T-helper 17 cell (primary cell): ENCODE measurements at regions not wholly inside any gene's neighbourhood (a gene's known extent, or its start where the extent isn't known, plus 50 kb on each side); places are given as distances from the start of the nearest gene placed in this dataset.
A peak's percentile ranks its signal among the peaks of the same experiment; 100 is the strongest.

Experiments used
- ATAC-seq: fragments of 150-1000 bp; cut with Tn5 transposase; 2 replicates; pipeline ENCODE4 v1.10.0; 2021; ENCODE audit warnings: mild to moderate bottlenecking, moderate library complexity
- DNase-seq, 3 donors: peaks; one replicate each; pipeline versions ENCODE4 v3.0.0 to v3.0.0-alpha.2; 2020 to 2021
- H3K9me3 ChIP-seq: one replicate; pipeline ENCODE4 v1.7.0; 2013; ENCODE audit warnings: low read length, mild to moderate bottlenecking; ENCODE audit not compliant: control insufficient read depth, poor library complexity, severe bottlenecking
- H3K27ac Mint-ChIP-seq: one replicate; pipeline ENCODE4 v1.8.0; 2022; ENCODE audit warnings: mild to moderate bottlenecking, moderate library complexity, mixed read lengths
- H3K27me3 Mint-ChIP-seq: one replicate; pipeline ENCODE4 v1.8.0; 2022; ENCODE audit warnings: mixed read lengths
- H3K36me3 Mint-ChIP-seq: one replicate; pipeline ENCODE4 v1.8.0; 2022; ENCODE audit warnings: low read depth, mixed read lengths
- H3K4me1 Mint-ChIP-seq: one replicate; pipeline ENCODE4 v1.8.0; 2022; ENCODE audit warnings: mild to moderate bottlenecking, mixed read lengths
- H3K4me3 Mint-ChIP-seq: one replicate; pipeline ENCODE4 v1.8.0; 2022; ENCODE audit warnings: mild to moderate bottlenecking, moderate library complexity, mixed read lengths

DNA sequence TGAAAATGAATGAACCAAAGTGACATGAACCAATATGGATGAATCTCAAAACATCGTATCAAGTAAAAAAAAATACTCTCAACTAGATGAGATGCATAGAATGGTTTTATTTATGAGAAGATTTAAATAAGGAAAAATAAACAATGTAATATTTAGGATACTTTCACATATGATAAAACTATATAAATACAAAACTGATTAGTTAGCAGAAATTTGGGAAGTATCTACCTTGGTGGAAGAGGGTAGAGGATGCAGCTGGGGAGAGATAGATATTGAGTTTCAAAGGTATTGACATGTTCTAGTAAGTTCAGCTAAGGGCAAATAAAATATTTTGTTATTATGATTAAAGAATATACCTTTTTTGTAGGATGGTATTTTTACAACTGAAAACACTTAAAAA, 463.1 kb downstream of the SH2D4B start:
- no peak overlapping the region for H3K4me3 Mint-ChIP-seq
- H3K9me3 ChIP-seq: no peaks in the 10 kb centered on the region
- no peak overlapping the region for H3K27ac Mint-ChIP-seq
- DNase-seq (no peak), ATAC-seq (no peak)
- no peaks in the 10 kb centered on the region for H3K36me3 Mint-ChIP-seq
- H3K4me1 Mint-ChIP-seq: no peaks in the 10 kb centered on the region
- peaks cover 13% of the 10 kb centered on the region for H3K27me3 Mint-ChIP-seq

DNA sequence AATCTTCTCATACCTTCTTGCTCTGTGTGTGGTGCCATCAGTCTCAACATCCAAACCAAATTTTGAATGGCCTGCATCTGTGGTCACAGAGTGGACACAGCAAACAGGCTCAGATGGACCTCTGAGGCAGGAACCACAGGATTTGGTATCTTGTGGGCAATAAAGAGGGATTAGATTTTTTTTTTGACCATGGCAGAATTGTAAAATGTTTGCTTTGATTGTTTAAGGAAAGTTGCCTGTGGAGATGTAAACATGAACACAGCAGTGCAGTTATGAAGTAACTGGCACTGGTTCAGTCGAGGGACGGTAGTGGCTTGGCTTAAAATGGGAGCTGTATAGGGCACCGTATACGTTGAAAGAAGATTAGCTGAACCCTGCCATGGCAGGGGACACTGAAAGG, 464.7 kb downstream of the SH2D4B start:
- Mint-ChIP-seq H3K27ac (no peak overlapping the region), H3K4me3 (no peak overlapping the region), H3K36me3 (no peaks in the 10 kb centered on the region), H3K4me1 (no peaks in the 10 kb centered on the region), H3K27me3 (peaks cover 13% of the 10 kb centered on the region)
- ATAC-seq (no peak), DNase-seq (no peak)
- no peaks in the 10 kb centered on the region for H3K9me3 ChIP-seq

DNA sequence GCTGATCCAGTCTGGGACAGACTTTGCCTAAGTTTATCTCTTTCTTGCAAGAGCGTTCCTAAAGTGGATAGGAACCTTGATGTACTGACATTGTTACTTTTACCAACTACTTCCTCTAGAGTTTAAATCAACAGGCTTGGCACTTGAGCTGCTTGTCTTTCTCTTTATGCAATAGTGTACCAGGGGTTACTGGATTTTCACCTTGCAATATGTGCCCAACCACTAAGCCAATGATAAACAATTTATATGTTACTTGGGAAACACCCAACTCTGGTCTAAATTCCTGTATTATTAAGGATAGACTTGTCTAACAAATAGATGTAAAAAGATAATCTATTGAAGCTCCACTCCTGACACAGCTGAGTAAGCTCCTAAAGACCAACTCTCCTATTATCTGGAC, 470.2 kb downstream of the SH2D4B start:
- peaks cover 26% of the 10 kb centered on the region for H3K27me3 Mint-ChIP-seq
- ATAC-seq (no peak), DNase-seq (no peak)
- H3K4me3 Mint-ChIP-seq: no peak overlapping the region
- no peak overlapping the region for H3K27ac Mint-ChIP-seq
- H3K36me3 Mint-ChIP-seq: no peaks in the 10 kb centered on the region
- H3K9me3 ChIP-seq: no peaks in the 10 kb centered on the region
- no peaks in the 10 kb centered on the region for H3K4me1 Mint-ChIP-seq

DNA sequence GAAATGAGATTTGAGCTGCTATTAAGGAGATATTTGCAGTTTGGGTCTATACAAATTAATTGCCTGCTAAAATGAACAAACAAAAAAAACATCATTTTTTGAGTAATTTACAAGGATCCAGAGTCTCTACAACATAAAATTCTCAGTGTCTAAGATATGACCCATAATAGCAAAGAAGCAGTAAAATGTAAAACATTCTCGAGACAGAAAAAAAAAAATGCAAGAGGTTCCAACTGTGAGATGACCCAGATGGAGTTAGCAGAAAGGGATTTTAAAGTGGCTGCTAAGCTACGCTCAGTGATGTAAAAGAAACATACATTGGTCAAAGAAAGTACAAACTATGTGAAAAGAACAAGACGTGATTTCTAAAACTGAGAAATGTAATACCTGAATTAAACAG, 471.0 kb downstream of the SH2D4B start:
- DNase-seq (no peak), ATAC-seq (no peak)
- H3K27me3 Mint-ChIP-seq: peaks cover 29% of the 10 kb centered on the region
- H3K4me1 Mint-ChIP-seq: no peaks in the 10 kb centered on the region
- no peaks in the 10 kb centered on the region for H3K9me3 ChIP-seq
- H3K27ac Mint-ChIP-seq: no peak overlapping the region
- H3K4me3 Mint-ChIP-seq: no peak overlapping the region
- H3K36me3 Mint-ChIP-seq: no peaks in the 10 kb centered on the region

DNA sequence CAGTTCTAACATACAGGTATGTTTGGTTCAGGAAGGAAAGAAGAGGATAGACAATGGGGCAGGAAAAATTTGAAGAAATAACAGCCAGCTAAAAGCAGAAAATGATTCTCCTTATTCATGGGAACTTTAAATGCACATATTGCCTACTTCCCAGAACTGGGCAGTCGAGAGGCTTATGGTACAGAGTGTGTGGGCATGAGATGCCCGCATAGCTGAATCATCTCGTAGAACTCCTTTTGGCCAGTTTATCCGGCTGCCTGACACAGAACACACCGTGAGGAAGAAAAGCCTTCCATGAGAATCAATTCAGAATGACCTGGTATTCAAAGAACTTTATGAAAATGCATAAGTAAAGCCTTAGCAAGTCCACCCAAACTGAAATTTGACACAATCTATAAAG, 471.6 kb downstream of the SH2D4B start:
- Mint-ChIP-seq H3K36me3 (no peaks in the 10 kb centered on the region), H3K27me3 (peaks cover 32% of the 10 kb centered on the region), H3K4me3 (no peak overlapping the region), H3K4me1 (no peaks in the 10 kb centered on the region), H3K27ac (no peak overlapping the region)
- H3K9me3 ChIP-seq: no peaks in the 10 kb centered on the region
- ATAC-seq (no peak), DNase-seq (no peak)

DNA sequence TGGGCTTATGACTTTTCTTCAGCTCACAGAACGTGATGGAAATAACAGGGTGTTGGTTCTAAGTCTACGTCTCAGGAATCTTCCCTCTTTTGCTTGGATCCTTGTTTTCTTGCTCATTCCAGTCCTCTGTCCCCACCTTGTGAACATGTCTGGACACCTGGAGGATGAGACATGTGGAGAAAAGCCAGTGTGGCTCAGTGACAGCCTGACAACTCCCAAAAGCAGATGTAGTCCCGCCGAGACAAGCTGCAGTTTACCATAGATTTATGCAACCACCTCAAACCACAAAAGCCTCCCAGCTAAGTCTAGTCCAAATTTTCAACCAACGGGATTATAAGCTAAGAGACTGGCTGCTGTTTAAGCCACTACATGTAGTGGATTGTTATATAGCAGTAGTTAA, 476.1 kb downstream of the SH2D4B start:
- H3K4me1 Mint-ChIP-seq: peaks cover 2% of the 10 kb centered on the region
- H3K27ac Mint-ChIP-seq: no peak overlapping the region
- no peak for ATAC-seq
- no peak overlapping the region for H3K4me3 Mint-ChIP-seq
- H3K36me3 Mint-ChIP-seq: no peaks in the 10 kb centered on the region
- no peak for DNase-seq
- peaks cover 24% of the 10 kb centered on the region for H3K27me3 Mint-ChIP-seq
- no peaks in the 10 kb centered on the region for H3K9me3 ChIP-seq

DNA sequence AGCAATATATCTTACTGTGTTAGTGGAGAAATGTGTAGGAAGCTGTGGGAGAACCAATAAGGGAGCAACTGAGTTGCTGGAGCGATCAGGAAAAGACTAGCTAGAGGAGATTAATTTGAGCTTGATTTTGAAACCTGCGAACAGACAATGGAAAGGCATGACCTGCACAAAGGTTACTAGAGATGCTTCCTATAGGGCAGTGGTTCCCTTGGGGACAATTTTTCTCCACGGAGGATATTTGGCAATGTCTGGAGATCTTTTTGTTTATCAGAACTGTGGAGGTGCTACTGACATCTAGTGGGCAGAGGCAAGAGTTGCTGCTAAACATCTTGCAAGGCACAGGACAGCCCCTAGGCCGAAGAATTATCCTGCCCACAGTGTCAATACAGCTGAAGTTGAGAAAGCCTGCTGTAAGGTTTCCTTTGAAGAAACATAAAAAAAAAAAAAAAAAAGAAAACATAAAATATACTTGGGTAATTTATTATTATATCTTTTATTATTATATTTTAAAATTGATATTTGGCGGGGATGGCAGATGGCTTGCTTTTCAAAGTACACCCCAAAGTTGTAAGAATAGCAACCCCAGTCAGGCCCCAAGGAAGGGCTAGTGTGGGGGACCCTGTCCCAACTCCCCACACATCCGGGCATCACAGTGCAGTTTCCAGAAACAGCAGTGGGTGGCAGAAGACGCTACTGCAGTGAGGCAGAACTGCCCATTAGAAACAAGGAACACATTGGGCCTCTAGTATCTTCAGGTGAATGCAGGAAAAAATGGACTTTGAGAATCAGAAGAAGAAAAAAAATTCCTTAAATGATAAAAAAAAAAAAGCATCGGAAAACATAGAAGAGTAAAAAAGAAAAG, 481.6 kb downstream of the SH2D4B start:
- Mint-ChIP-seq H3K36me3 (no peaks in the 10 kb centered on the region), H3K4me3 (no peak overlapping the region), H3K4me1 (peaks cover 4% of the 10 kb centered on the region), H3K27ac (no peak overlapping the region), H3K27me3 (peaks cover 23% of the 10 kb centered on the region)
- peak; percentile 61 for ATAC-seq
- DNase-seq: no peak
- no peaks in the 10 kb centered on the region for H3K9me3 ChIP-seq

DNA sequence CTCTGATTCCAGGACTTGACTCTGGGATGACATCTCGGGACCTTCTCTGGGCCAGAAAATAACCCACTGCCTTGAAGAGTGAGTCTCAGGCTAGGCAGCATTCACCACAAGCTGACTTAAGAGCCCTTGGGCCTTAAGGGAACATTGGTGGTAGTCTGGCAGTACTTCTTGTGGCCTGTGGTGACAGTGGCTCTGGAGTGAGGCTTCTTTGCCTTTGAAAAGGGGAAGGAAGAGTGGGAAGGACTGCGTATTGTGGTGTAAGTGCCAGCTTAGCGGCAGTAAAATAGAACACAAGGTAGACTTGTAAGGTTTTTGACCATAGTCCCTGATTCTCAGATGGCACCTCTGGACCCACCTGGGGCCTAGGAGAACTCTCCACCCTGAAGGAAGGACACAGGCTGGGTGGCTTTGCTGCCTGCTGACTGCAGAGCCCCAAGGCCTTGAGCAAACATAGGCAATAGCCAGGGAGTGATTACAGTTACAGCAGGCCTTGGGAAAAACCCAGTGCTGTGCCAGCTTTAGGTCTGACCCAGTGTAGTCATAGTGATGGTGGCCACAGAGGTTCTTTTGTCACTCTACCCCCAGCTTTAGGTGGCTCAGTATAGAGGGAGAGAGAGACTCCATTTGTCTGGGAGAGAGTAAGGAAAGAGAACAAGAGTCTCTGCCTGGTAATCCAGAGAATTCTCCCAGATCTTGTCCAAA, 483.9 kb downstream of the SH2D4B start:
- no peaks in the 10 kb centered on the region for H3K9me3 ChIP-seq
- Mint-ChIP-seq H3K27ac (no peak overlapping the region), H3K27me3 (peaks cover 23% of the 10 kb centered on the region), H3K36me3 (no peaks in the 10 kb centered on the region), H3K4me3 (no peak overlapping the region), H3K4me1 (peaks cover 4% of the 10 kb centered on the region)
- ATAC-seq: no peak
- DNase-seq: no peak

DNA sequence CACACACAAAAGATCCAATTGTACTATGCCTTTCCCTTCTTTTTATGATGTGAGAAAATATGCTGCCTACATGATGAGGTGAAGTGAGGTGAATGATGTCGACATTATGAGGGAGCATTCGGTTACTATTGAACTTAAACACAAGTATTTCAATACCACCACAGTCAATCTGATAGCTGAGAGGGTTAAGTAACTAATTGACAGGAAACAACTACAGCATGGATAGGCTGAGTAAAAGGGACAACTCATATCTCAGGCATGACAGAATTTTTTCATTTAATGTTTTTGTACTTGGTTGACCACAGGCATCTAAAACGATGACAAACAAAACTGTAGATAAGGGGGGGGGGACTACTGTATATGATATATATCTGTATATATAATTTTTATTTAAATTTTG, 488.9 kb downstream of the SH2D4B start:
- Mint-ChIP-seq H3K27me3 (peaks cover 7% of the 10 kb centered on the region), H3K4me3 (no peak overlapping the region), H3K4me1 (no peaks in the 10 kb centered on the region), H3K36me3 (no peaks in the 10 kb centered on the region), H3K27ac (no peak overlapping the region)
- no peaks in the 10 kb centered on the region for H3K9me3 ChIP-seq
- ATAC-seq (no peak), DNase-seq (no peak)

DNA sequence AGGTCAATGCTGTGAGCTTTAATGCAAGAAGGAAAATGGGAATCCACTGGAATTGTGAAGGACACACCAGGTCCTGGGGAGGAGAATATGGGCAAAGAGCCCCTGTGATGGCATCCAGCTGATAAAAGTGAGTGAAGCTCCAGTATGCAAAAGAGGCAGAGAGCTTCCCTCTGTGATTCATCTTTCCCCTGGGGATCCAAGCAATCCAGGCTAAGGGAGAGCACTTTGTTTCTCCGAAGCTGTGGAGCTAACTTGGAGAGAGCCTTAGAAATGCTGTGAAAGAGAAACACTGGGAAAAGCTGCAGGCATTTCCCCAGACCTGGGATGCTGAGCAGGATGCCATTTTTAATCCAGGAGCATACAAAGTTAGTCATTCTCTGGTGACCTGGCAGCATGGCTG, 489.5 kb downstream of the SH2D4B start:
- ATAC-seq (no peak), DNase-seq (no peak)
- H3K9me3 ChIP-seq: no peaks in the 10 kb centered on the region
- Mint-ChIP-seq H3K36me3 (no peaks in the 10 kb centered on the region), H3K4me3 (no peak overlapping the region), H3K27me3 (peaks cover under 1% of the 10 kb centered on the region), H3K4me1 (no peaks in the 10 kb centered on the region), H3K27ac (no peak overlapping the region)

DNA sequence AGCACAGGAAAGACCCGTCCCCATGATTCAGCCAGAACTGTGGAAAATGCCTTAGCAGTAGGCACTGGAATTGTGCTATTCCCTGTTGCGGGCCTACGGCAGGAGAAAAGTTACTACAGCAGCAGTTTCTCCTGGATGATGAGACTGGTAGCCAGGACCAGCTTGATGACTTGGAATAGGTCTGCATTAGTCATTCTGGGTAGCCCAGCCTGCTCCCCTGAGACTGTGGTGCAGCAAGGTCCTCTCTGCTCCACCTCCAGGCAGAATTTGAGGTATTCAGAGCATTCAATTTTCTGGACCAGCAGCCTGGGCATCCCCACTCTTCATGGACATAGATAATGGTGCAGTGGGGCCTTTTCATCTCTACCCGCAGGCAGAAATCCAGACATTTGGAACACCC, 490.0 kb downstream of the SH2D4B start:
- Mint-ChIP-seq H3K4me3 (no peak overlapping the region), H3K4me1 (no peaks in the 10 kb centered on the region)

DNA sequence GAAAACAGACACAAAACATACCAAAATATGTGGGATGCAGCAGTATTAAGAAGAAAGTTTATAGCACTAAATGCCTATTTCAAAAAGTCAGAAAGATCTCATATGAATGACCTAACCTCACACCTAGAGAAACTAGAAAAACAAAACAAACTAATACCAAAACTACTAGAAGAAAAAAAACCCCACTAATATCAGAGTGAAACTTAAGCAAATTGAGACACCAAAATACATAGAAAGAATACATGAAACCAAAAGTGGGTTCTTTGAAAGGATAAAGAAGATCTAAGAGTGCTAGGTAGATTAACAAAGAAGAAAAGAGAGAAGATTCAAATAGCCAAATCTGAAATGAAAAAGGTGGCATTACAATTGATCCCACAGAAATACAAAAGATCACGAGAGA, 494.1 kb downstream of the SH2D4B start:
- no peak for DNase-seq
- H3K9me3 ChIP-seq: no peaks in the 10 kb centered on the region
- no peaks in the 10 kb centered on the region for H3K27me3 Mint-ChIP-seq
- H3K36me3 Mint-ChIP-seq: no peaks in the 10 kb centered on the region
- no peak overlapping the region for H3K27ac Mint-ChIP-seq
- ATAC-seq: no peak
- no peaks in the 10 kb centered on the region for H3K4me1 Mint-ChIP-seq
- H3K4me3 Mint-ChIP-seq: no peak overlapping the region

More for the DNA sequence above, 490.0 kb downstream of the SH2D4B start:
- H3K36me3 Mint-ChIP-seq: no peaks in the 10 kb centered on the region
- ATAC-seq: no peak
- no peak for DNase-seq
- H3K27me3 Mint-ChIP-seq: no peaks in the 10 kb centered on the region
- H3K27ac Mint-ChIP-seq: no peak overlapping the region
- no peaks in the 10 kb centered on the region for H3K9me3 ChIP-seq

DNA sequence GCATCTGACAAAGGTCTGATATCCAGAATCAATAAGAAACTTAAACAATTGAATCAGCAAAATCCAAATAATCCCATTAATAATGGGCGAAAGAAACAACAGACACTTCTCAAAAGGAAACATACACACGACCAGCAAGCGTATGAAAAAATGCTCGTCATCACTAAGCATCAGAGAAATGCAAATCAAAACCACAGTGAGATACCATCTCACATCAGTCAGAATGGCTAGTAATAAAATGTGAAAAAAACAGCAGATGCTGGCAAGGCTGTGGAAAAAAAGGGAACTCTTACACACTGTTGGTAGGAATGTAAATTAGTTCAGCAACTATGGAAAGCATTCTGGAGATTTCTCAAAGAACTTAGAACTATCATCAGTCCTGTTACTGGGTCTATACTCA, 496.7 kb downstream of the SH2D4B start:
- H3K4me3 Mint-ChIP-seq: no peak overlapping the region
- no peak overlapping the region for H3K27ac Mint-ChIP-seq
- no peaks in the 10 kb centered on the region for H3K9me3 ChIP-seq
- no peaks in the 10 kb centered on the region for H3K4me1 Mint-ChIP-seq
- no peaks in the 10 kb centered on the region for H3K36me3 Mint-ChIP-seq
- ATAC-seq (no peak), DNase-seq (no peak)
- no peaks in the 10 kb centered on the region for H3K27me3 Mint-ChIP-seq

DNA sequence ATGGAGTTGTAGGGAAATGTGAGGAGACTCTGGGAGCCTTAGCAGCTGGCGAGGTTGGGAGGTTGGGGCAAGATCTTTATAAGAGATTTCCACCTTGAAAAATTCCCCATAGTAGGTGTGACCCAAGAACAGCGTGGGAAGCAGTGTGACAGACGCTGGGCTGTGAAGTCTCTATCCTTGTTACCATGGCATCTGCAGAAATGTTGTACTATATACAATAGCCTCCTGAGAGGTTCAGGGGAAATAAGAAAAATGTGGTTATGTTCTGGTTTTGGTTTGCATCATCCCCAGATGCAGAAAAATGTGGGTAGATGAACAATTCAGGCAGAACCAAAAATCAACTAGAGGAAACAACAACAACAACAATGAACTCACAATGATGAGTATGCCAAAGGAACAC, 498.6 kb downstream of the SH2D4B start:
- no peak overlapping the region for H3K27ac Mint-ChIP-seq
- no peak for DNase-seq
- no peaks in the 10 kb centered on the region for H3K9me3 ChIP-seq
- H3K27me3 Mint-ChIP-seq: no peaks in the 10 kb centered on the region
- H3K4me1 Mint-ChIP-seq: no peaks in the 10 kb centered on the region
- no peak for ATAC-seq
- H3K36me3 Mint-ChIP-seq: no peaks in the 10 kb centered on the region
- H3K4me3 Mint-ChIP-seq: no peak overlapping the region
